ENCODE measurements at regions not wholly inside any gene's neighbourhood (a gene's known extent, or its start where the extent isn't known, plus 50 kb on each side); places are given as distances from the start of the nearest gene placed in this dataset.
"Not testable (repeated sequence)": the region's sequence is repeated elsewhere in the genome, so short reads cannot be mapped to it uniquely, and the experiment has no call there.

GRCh38 chr12:67853204-67853603 is 136.0 kb upstream of the IFNG-AS1 start:
- DNase-seq = no peak

- DNase-seq = no peak
These were observed 134.9 kb upstream of the IFNG-AS1 start for GRCh38 chr12:67854351-67854750.

GRCh38 chr12:67855103-67855502 is 134.1 kb upstream of the IFNG-AS1 start:
- DNase-seq = no peak

- no peak for DNase-seq
These were observed 118.0 kb upstream of the IFNG-AS1 start for GRCh38 chr12:67871231-67871630.

GRCh38 chr12:67873355-67873754 is 115.9 kb upstream of the IFNG-AS1 start:
- DNase-seq = no peak

GRCh38 chr12:67876305-67876915 is 112.8 kb upstream of the IFNG-AS1 start:
- no peak for DNase-seq

GRCh38 chr12:67877727-67878126 is 111.5 kb upstream of the IFNG-AS1 start:
- DNase-seq = no peak

- no peak for DNase-seq
These were observed 109.3 kb upstream of the IFNG-AS1 start for GRCh38 chr12:67879937-67880336.

GRCh38 chr12:67881565-67881964 is 107.7 kb upstream of the IFNG-AS1 start:
- no peak for DNase-seq

- DNase-seq = no peak
These were observed 104.7 kb upstream of the IFNG-AS1 start for GRCh38 chr12:67884596-67884995.

- DNase-seq = no peak
These were observed 103.7 kb upstream of the IFNG-AS1 start for GRCh38 chr12:67885375-67886169.

- no peak for DNase-seq
These were observed 102.2 kb upstream of the IFNG-AS1 start for GRCh38 chr12:67887065-67887464.

- DNase-seq = no peak
These were observed 99.3 kb upstream of the IFNG-AS1 start for GRCh38 chr12:67889931-67890330.

GRCh38 chr12:67890726-67891258 is 98.5 kb upstream of the IFNG-AS1 start:
- no peak for DNase-seq

GRCh38 chr12:67891596-67891995 is 97.7 kb upstream of the IFNG-AS1 start:
- no peak for DNase-seq

- no peak for DNase-seq
These were observed 96.8 kb upstream of the IFNG-AS1 start for GRCh38 chr12:67892259-67893021.

- DNase-seq = no peak
These were observed 96.1 kb upstream of the IFNG-AS1 start for GRCh38 chr12:67893022-67893580.

- DNase-seq = not testable (repeated sequence)
These were observed 88.8 kb upstream of the IFNG-AS1 start for GRCh38 chr12:67900418-67900817.

- DNase-seq = no peak
These were observed 80.1 kb upstream of the IFNG-AS1 start for GRCh38 chr12:67909091-67909531.

GRCh38 chr12:67909681-67910080 is 79.6 kb upstream of the IFNG-AS1 start:
- no peak for DNase-seq

- no peak for DNase-seq
These were observed 78.6 kb upstream of the IFNG-AS1 start for GRCh38 chr12:67910360-67911274.

GRCh38 chr12:67911275-67911600 is 78.0 kb upstream of the IFNG-AS1 start:
- no peak for DNase-seq
